ENCODE measurements at regions not wholly inside any gene's neighbourhood (a gene's known extent, or its start where the extent isn't known, plus 50 kb on each side); places are given as distances from the start of the nearest gene placed in this dataset.
"Not testable (repeated sequence)": the region's sequence is repeated elsewhere in the genome, so short reads cannot be mapped to it uniquely, and the experiment has no call there.

- H3K9me3 ChIP-seq (ENCODE audit: insufficient read depth, low read depth, low read length): no peaks in the 10 kb centered on the region
- no peak overlapping the region for H3K4me3 ChIP-seq (ENCODE audit: low read length)
- H3K27me3 ChIP-seq (ENCODE audit: insufficient read depth, low read length): no peaks in the 10 kb centered on the region
- H3K36me3 ChIP-seq (ENCODE audit: insufficient read depth, low read length): no peaks in the 10 kb centered on the region
- H3K4me1 ChIP-seq (ENCODE audit: insufficient read depth, low read length): no peaks in the 10 kb centered on the region
- WGBS: 89% methylated on average over 2 of the region's 2 CpGs
- H3K27ac ChIP-seq (ENCODE audit: low read depth, low read length): no peak overlapping the region
- H3K9ac ChIP-seq (ENCODE audit: low read depth, low read length): no peak overlapping the region
These were observed 277.2 kb downstream of the SUCLG1 start for GRCh38 chr2:84181927-84182326.

DNA sequence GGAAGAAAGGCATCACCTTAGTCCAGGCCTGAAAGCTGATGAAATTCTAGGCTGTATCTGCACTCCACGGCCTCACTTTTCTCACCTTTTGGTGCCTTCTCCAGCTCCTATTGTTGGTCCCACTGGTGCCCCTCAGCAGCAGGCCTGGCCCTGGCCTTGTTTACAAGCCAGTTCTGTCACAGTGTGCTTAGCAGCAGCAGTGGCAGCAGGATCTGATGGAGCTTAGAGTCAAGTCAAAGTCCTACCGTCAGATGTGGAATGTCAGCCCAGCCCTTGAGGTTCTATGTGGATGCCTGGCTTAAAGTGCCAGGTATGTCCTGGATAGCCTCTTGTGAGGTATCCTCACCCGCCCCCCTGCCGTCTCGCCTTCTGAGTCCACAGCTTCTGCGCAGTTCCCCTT lies 281.3 kb downstream of the SUCLG1 start:
- H3K9ac ChIP-seq (ENCODE audit: low read depth, low read length): no peak overlapping the region
- WGBS: 77% methylated on average over 6 of the region's 6 CpGs
- H3K27ac ChIP-seq (ENCODE audit: low read depth, low read length): no peak overlapping the region
- H3K4me1 ChIP-seq (ENCODE audit: insufficient read depth, low read length): no peaks in the 10 kb centered on the region
- H3K4me3 ChIP-seq (ENCODE audit: low read length): no peak overlapping the region
- no peaks in the 10 kb centered on the region for H3K9me3 ChIP-seq (ENCODE audit: insufficient read depth, low read depth, low read length)
- H3K27me3 ChIP-seq (ENCODE audit: insufficient read depth, low read length): no peaks in the 10 kb centered on the region
- H3K36me3 ChIP-seq (ENCODE audit: insufficient read depth, low read length): no peaks in the 10 kb centered on the region

DNA sequence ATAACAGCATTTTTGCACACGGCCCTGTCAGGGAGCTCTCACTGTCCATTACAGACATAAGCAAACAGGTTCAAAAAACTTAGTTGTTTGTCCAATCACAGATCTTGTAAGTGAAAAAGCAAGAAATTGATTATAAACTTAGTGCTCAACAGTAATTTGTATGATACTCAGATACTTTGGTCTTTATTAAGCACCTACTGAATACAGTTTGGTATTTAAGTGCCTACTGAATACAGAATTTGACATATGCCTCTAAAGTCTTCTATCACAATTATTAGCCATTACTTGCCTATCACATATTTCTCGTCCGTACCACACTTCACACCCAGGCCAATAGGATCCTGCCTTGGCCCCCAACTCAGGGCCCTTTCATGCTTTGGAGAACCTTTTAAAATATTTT lies 283.1 kb downstream of the SUCLG1 start:
- no peak overlapping the region for H3K4me3 ChIP-seq (ENCODE audit: low read length)
- 94% methylated on average over 3 of the region's 3 CpGs for WGBS
- H3K36me3 ChIP-seq (ENCODE audit: insufficient read depth, low read length): no peaks in the 10 kb centered on the region
- no peaks in the 10 kb centered on the region for H3K9me3 ChIP-seq (ENCODE audit: insufficient read depth, low read depth, low read length)
- H3K27ac ChIP-seq (ENCODE audit: low read depth, low read length): no peak overlapping the region
- no peaks in the 10 kb centered on the region for H3K4me1 ChIP-seq (ENCODE audit: insufficient read depth, low read length)
- H3K27me3 ChIP-seq (ENCODE audit: insufficient read depth, low read length): no peaks in the 10 kb centered on the region
- no peak overlapping the region for H3K9ac ChIP-seq (ENCODE audit: low read depth, low read length)

GRCh38 chr2:84175340-84175739 lies 283.7 kb downstream of the SUCLG1 start:
- no peak overlapping the region for H3K27ac ChIP-seq (ENCODE audit: low read depth, low read length)
- WGBS: 92% methylated on average over 1 of the region's 1 CpG
- H3K4me1 ChIP-seq (ENCODE audit: insufficient read depth, low read length): no peaks in the 10 kb centered on the region
- no peaks in the 10 kb centered on the region for H3K9me3 ChIP-seq (ENCODE audit: insufficient read depth, low read depth, low read length)
- no peaks in the 10 kb centered on the region for H3K27me3 ChIP-seq (ENCODE audit: insufficient read depth, low read length)
- no peaks in the 10 kb centered on the region for H3K36me3 ChIP-seq (ENCODE audit: insufficient read depth, low read length)
- H3K9ac ChIP-seq (ENCODE audit: low read depth, low read length): no peak overlapping the region
- no peak overlapping the region for H3K4me3 ChIP-seq (ENCODE audit: low read length)

GRCh38 chr2:84173041-84173440 lies 286.0 kb downstream of the SUCLG1 start:
- Histone ChIP-seq H3K27me3 (ENCODE audit: insufficient read depth, low read length) (no peaks in the 10 kb centered on the region), H3K9ac (ENCODE audit: low read depth, low read length) (no peak overlapping the region), H3K4me3 (ENCODE audit: low read length) (no peak overlapping the region), H3K4me1 (ENCODE audit: insufficient read depth, low read length) (no peaks in the 10 kb centered on the region), H3K36me3 (ENCODE audit: insufficient read depth, low read length) (no peaks in the 10 kb centered on the region), H3K9me3 (ENCODE audit: insufficient read depth, low read depth, low read length) (no peaks in the 10 kb centered on the region), H3K27ac (ENCODE audit: low read depth, low read length) (no peak overlapping the region)
- WGBS: 89% methylated on average over 1 of the region's 1 CpG

DNA sequence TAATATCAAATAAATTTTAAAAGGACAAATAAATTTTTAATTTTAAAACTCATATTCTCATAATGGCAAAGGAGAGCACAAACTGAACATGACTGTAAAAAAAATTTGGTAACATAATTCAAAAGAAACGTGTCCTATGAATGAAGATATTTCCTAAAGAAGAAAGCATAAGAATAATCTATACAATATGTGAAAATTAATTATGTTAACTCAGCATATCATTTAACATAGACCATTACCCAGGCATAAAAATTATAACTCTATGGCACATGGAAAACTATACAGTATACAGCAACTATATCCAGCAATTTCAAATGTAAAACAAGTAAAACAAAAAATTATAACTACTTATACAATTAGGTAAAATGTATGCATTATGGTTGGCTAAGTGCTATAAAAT lies 288.1 kb downstream of the SUCLG1 start:
- Histone ChIP-seq H3K9ac (ENCODE audit: low read depth, low read length) (no peak overlapping the region), H3K4me3 (ENCODE audit: low read length) (no peak overlapping the region), H3K9me3 (ENCODE audit: insufficient read depth, low read depth, low read length) (no peaks in the 10 kb centered on the region), H3K36me3 (ENCODE audit: insufficient read depth, low read length) (no peaks in the 10 kb centered on the region), H3K4me1 (ENCODE audit: insufficient read depth, low read length) (no peaks in the 10 kb centered on the region), H3K27ac (ENCODE audit: low read depth, low read length) (no peak overlapping the region), H3K27me3 (ENCODE audit: insufficient read depth, low read length) (no peaks in the 10 kb centered on the region)
- WGBS: no CpG with 5 or more reads among the region's 1 CpG

DNA sequence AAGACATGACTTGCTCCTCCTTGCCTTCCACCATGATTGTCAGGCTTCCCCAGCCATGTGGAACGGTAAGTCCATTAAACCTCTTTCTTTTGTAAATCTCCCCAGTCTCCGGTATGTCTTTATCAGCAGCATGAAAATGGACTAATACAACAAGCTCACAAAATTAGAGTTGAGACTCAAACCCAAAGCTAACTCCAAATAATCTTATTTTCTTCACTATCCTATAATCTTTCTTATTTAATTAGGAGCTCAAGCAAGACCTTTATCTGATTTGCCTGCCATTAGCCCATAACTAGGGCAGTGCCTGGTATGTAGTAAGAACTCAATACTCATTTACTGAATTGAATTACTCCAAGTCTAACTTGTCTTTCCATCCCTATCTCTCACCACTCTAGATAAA lies 289.2 kb downstream of the SUCLG1 start:
- no peak overlapping the region for H3K9ac ChIP-seq (ENCODE audit: low read depth, low read length)
- no peaks in the 10 kb centered on the region for H3K4me1 ChIP-seq (ENCODE audit: insufficient read depth, low read length)
- H3K36me3 ChIP-seq (ENCODE audit: insufficient read depth, low read length): no peaks in the 10 kb centered on the region
- WGBS: 95% methylated on average over 2 of the region's 2 CpGs
- H3K4me3 ChIP-seq (ENCODE audit: low read length): no peak overlapping the region
- H3K27me3 ChIP-seq (ENCODE audit: insufficient read depth, low read length): no peaks in the 10 kb centered on the region
- H3K27ac ChIP-seq (ENCODE audit: low read depth, low read length): no peak overlapping the region
- H3K9me3 ChIP-seq (ENCODE audit: insufficient read depth, low read depth, low read length): no peaks in the 10 kb centered on the region

DNA sequence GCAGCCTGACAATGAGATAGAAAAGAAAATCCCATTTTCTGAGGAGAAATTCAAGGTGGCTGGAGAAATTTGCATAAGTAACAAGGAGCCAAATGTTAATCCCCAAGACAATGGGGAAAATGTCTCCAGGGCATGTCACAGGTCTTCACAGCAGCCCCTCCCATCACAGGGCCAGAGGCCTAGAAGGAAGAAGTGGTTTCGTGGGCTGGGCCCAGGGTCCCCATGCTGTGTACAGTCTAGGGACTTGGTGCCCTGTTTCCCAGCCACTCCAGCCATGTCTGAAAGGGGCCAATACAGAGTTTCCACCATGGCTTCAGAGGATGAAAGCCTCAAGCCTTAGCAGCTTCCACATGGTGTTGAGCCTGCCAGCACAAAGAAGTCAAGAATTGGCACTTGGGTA lies 290.5 kb downstream of the SUCLG1 start:
- not testable (repeated sequence) for H3K4me1 ChIP-seq (ENCODE audit: insufficient read depth, low read length); H3K4me3 ChIP-seq (ENCODE audit: low read length); H3K9ac ChIP-seq (ENCODE audit: low read depth, low read length); H3K36me3 ChIP-seq (ENCODE audit: insufficient read depth, low read length); H3K9me3 ChIP-seq (ENCODE audit: insufficient read depth, low read depth, low read length); H3K27me3 ChIP-seq (ENCODE audit: insufficient read depth, low read length); H3K27ac ChIP-seq (ENCODE audit: low read depth, low read length)
- 74% methylated on average over 1 of the region's 1 CpG for WGBS

DNA sequence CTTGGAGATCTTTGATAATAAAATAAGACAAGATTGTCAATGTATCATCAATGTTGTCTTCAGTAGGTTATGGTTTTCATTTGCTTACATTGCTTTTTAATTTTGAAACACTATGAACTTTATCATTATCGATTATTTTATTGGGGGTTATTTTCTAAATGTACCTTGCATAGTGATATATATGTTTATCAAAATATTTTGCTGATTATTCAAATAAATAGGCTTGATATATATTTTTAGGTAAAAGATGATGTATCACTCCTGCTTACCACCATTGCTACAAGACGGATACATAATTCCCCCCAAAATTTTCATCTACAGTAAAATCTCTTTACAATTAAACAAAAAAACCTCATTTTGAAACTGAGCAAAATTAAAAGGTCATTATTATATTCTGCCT lies 293.8 kb downstream of the SUCLG1 start:
- no peak overlapping the region for H3K9ac ChIP-seq (ENCODE audit: low read depth, low read length)
- no peaks in the 10 kb centered on the region for H3K4me1 ChIP-seq (ENCODE audit: insufficient read depth, low read length)
- no peak overlapping the region for H3K27ac ChIP-seq (ENCODE audit: low read depth, low read length)
- no peaks in the 10 kb centered on the region for H3K36me3 ChIP-seq (ENCODE audit: insufficient read depth, low read length)
- no peaks in the 10 kb centered on the region for H3K9me3 ChIP-seq (ENCODE audit: insufficient read depth, low read depth, low read length)
- no peak overlapping the region for H3K4me3 ChIP-seq (ENCODE audit: low read length)
- 100% methylated on average over 1 of the region's 2 CpGs for WGBS
- no peaks in the 10 kb centered on the region for H3K27me3 ChIP-seq (ENCODE audit: insufficient read depth, low read length)

- no peaks in the 10 kb centered on the region for H3K27me3 ChIP-seq (ENCODE audit: insufficient read depth, low read length)
- no peaks in the 10 kb centered on the region for H3K4me1 ChIP-seq (ENCODE audit: insufficient read depth, low read length)
- no peak overlapping the region for H3K4me3 ChIP-seq (ENCODE audit: low read length)
- H3K27ac ChIP-seq (ENCODE audit: low read depth, low read length): no peak overlapping the region
- no peak overlapping the region for H3K9ac ChIP-seq (ENCODE audit: low read depth, low read length)
- whole genome bisulfite sequencing: 97% methylated on average over 1 of the region's 1 CpG
- no peaks in the 10 kb centered on the region for H3K36me3 ChIP-seq (ENCODE audit: insufficient read depth, low read length)
- no peaks in the 10 kb centered on the region for H3K9me3 ChIP-seq (ENCODE audit: insufficient read depth, low read depth, low read length)
These were observed 298.6 kb downstream of the SUCLG1 start for GRCh38 chr2:84160453-84160852.

GRCh38 chr2:84158605-84159004 lies 300.5 kb downstream of the SUCLG1 start:
- Histone ChIP-seq H3K27ac (ENCODE audit: low read depth, low read length) (no peak overlapping the region), H3K27me3 (ENCODE audit: insufficient read depth, low read length) (no peaks in the 10 kb centered on the region), H3K4me3 (ENCODE audit: low read length) (no peak overlapping the region), H3K36me3 (ENCODE audit: insufficient read depth, low read length) (no peaks in the 10 kb centered on the region), H3K4me1 (ENCODE audit: insufficient read depth, low read length) (no peaks in the 10 kb centered on the region), H3K9me3 (ENCODE audit: insufficient read depth, low read depth, low read length) (no peaks in the 10 kb centered on the region), H3K9ac (ENCODE audit: low read depth, low read length) (no peak overlapping the region)
- WGBS: 96% methylated on average over 2 of the region's 2 CpGs

DNA sequence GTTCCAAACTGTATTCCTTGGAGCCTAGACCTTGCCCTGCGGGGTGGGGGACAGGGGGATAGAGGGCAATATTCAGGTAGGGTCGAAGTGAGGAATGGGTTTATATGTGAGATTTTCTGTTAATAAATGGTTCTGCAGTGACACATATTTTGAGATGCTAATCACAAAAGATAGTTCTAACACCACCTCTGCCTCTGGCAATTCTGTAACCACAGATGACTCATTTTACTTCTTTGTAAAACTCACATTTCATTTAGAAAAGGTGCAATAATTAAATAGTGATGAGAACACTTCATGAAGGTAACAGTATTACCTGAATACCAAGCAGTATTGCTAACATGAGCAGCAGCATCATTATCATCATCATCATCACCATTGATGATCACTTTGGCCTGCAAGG lies 306.6 kb downstream of the SUCLG1 start:
- Histone ChIP-seq H3K4me3 (ENCODE audit: low read length) (no peak overlapping the region), H3K27me3 (ENCODE audit: insufficient read depth, low read length) (no peaks in the 10 kb centered on the region), H3K9me3 (ENCODE audit: insufficient read depth, low read depth, low read length) (no peaks in the 10 kb centered on the region), H3K4me1 (ENCODE audit: insufficient read depth, low read length) (no peaks in the 10 kb centered on the region), H3K9ac (ENCODE audit: low read depth, low read length) (no peak overlapping the region), H3K36me3 (ENCODE audit: insufficient read depth, low read length) (no peaks in the 10 kb centered on the region), H3K27ac (ENCODE audit: low read depth, low read length) (no peak overlapping the region)
- WGBS: 88% methylated on average over 2 of the region's 2 CpGs

All from HUES64 (cell line).